PC-9 (cell line): ENCODE measurements at regions not wholly inside any gene's neighbourhood (a gene's known extent, or its start where the extent isn't known, plus 50 kb on each side); places are given as distances from the start of the nearest gene placed in this dataset.
A peak's percentile ranks its signal among the peaks of the same experiment; 100 is the strongest.

ENCODE experiments used
- BruUV-seq: library from RNA; stranded (reverse); fragments of 400-500 nt; replicated peaks from 2 replicates; lab custom pipeline; 2021; lab: Mats Ljungman, UMichigan
- CTCF ChIA-PET: fragments of 300-600 bp; sonication (Branson Sonifier 250); formaldehyde crosslinking; loops from one replicate; lab custom pipeline; 2022; ENCODE audit warnings: antibody characterized with exemption; lab: Charles Lee
- POLR2A ChIA-PET: fragments of 300-600 bp; sonication (Branson Sonifier 250); formaldehyde crosslinking; loops from one replicate; lab custom pipeline; 2022; ENCODE audit warnings: antibody characterized with exemption; ENCODE audit not compliant: unreplicated experiment; lab: Charles Lee
- DNase-seq, 2 experiments: peaks; one replicate each; pipeline versions ENCODE4 v3.0.0 to v3.0.0-alpha.2; 2015 to 2022; ENCODE audit warnings: mixed read lengths in 1 of 2
- H2AFZ ChIP-seq: fragments of 200-600 bp; sonication (generic); 2 replicates; pipeline ENCODE4 v1.8.1; 2017; ENCODE audit warnings: antibody characterized with exemption
- H3F3A ChIP-seq: fragments of 200-600 bp; sonication (generic); 2 replicates; pipeline ENCODE4 v1.8.1; 2017; ENCODE audit warnings: antibody characterized with exemption, mild to moderate bottlenecking, low read depth; ENCODE audit not compliant: insufficient read depth
- H3K27ac ChIP-seq: fragments of 200-600 bp; sonication (generic); 2 replicates; pipeline ENCODE4 v1.6.1; 2016; ENCODE audit warnings: mixed run types
- H3K27me3 ChIP-seq: fragments of 200-600 bp; sonication (generic); 2 replicates; pipeline ENCODE4 v1.6.1; 2016; ENCODE audit warnings: low read depth, mixed run types; ENCODE audit not compliant: insufficient read depth
- H3K36me3 ChIP-seq: fragments of 200-600 bp; sonication (generic); 2 replicates; pipeline ENCODE4 v1.6.1; 2016; ENCODE audit warnings: low read depth, mixed run types
- H3K4me1 ChIP-seq: fragments of 200-600 bp; sonication (generic); replicated peaks from 2 replicates; pipeline ENCODE4 v1.6.1; 2016; ENCODE audit warnings: mixed run types; ENCODE audit not compliant: insufficient read depth
- H3K4me2 ChIP-seq: fragments of 200-600 bp; sonication (generic); 2 replicates; pipeline ENCODE4 v1.6.1; 2017; ENCODE audit warnings: mixed run types
- H3K4me3 ChIP-seq: fragments of 200-600 bp; sonication (generic); 2 replicates; pipeline ENCODE4 v1.6.1; 2016; ENCODE audit warnings: mixed run types
- H3K79me2 ChIP-seq: fragments of 200-600 bp; sonication (generic); 2 replicates; pipeline ENCODE4 v1.6.1; 2017; ENCODE audit warnings: low read depth, mixed run types
- H3K9me2 ChIP-seq: fragments of 200-600 bp; sonication (generic); 2 replicates; pipeline ENCODE4 v1.8.1; 2017; ENCODE audit warnings: mild to moderate bottlenecking; ENCODE audit not compliant: insufficient read depth
- H3K9me3 ChIP-seq: fragments of 200-600 bp; sonication (generic); 2 replicates; pipeline ENCODE4 v1.8.1; 2016; ENCODE audit warnings: low read depth; ENCODE audit not compliant: insufficient read depth
- H4K20me1 ChIP-seq: fragments of 200-600 bp; sonication (generic); 2 replicates; pipeline ENCODE4 v1.8.1; 2017; ENCODE audit not compliant: insufficient read depth
- CTCF ChIP-seq: fragments of 200-600 bp; sonication (generic); conservative IDR thresholded peaks from 2 replicates; pipeline ENCODE4 v1.6.1; 2017; ENCODE audit warnings: mixed run types, antibody characterized with exemption, mild to moderate bottlenecking, moderate library complexity
- EZH2 ChIP-seq: fragments of 200-600 bp; sonication (generic); IDR thresholded peaks from 2 replicates; pipeline ENCODE4 v1.8.0; 2017; ENCODE audit warnings: antibody characterized with exemption, low read depth
- intact Hi-C: fragments of 100-400 bp; cut with micrococcal nuclease; formaldehyde crosslinking; loops from one replicate; pipeline ENCODE4 v1.10.0; 2022; ENCODE audit not compliant: unreplicated experiment

GRCh38 chr21:27761623-27762022 lies 794.7 kb upstream of the ADAMTS5 start:
- CTCF ChIA-PET = no interaction called here
- no peak for TF ChIP-seq EZH2
- no peak for TF ChIP-seq CTCF
- H3K4me3 ChIP-seq = no peak overlapping the region
- no peaks in the 10 kb centered on the region for H3K9me3 ChIP-seq
- BruUV-seq = no TSS peak
- H2AFZ ChIP-seq = no peak overlapping the region
- intact Hi-C loops = no loop called here
- H3K27me3 ChIP-seq = no peaks in the 10 kb centered on the region
- no peak for DNase-seq
- H3F3A ChIP-seq = no peaks in the 10 kb centered on the region
- H3K36me3 ChIP-seq = no peaks in the 10 kb centered on the region
- no peaks in the 10 kb centered on the region for H3K9me2 ChIP-seq
- H3K4me1 ChIP-seq = no peaks in the 10 kb centered on the region
- H3K27ac ChIP-seq = no peak overlapping the region
- POLR2A ChIA-PET = no interaction called here
- no peak overlapping the region for H3K4me2 ChIP-seq
- no peaks in the 10 kb centered on the region for H3K79me2 ChIP-seq
- no peaks in the 10 kb centered on the region for H4K20me1 ChIP-seq

- BruUV-seq = no TSS peak
- H3F3A ChIP-seq = no peaks in the 10 kb centered on the region
- intact Hi-C loops = loop anchor here (1.0 to 5.0 kb wide), 3 partner anchors 287 to 985 kb away; no protein-coding TSS in a partner anchor
- H3K27me3 ChIP-seq = no peaks in the 10 kb centered on the region
- H3K36me3 ChIP-seq = no peaks in the 10 kb centered on the region
- H2AFZ ChIP-seq = no peak overlapping the region
- POLR2A ChIA-PET = no interaction called here
- CTCF ChIA-PET = interaction anchor here (0.7 kb wide), 1 partner anchor 259 kb away, joined by 3 read pairs; no protein-coding TSS in a partner anchor
- H3K4me2 ChIP-seq = no peak overlapping the region
- no peak overlapping the region for H3K27ac ChIP-seq
- no peaks in the 10 kb centered on the region for H4K20me1 ChIP-seq
- DNase-seq = no peak
- no peaks in the 10 kb centered on the region for H3K9me2 ChIP-seq
- no peaks in the 10 kb centered on the region for H3K4me1 ChIP-seq
- H3K9me3 ChIP-seq = no peaks in the 10 kb centered on the region
- no peaks in the 10 kb centered on the region for H3K79me2 ChIP-seq
- H3K4me3 ChIP-seq = no peak overlapping the region
- TF ChIP-seq CTCF (no peak), EZH2 (no peak)
Observed at GRCh38 chr21:27759820-27760219, 792.9 kb upstream of the ADAMTS5 start.

- Histone ChIP-seq H2AFZ (no peak overlapping the region), H3K27ac (no peak overlapping the region), H3K36me3 (no peaks in the 10 kb centered on the region), H3K27me3 (no peaks in the 10 kb centered on the region), H3K4me1 (no peaks in the 10 kb centered on the region), H3K4me3 (no peak overlapping the region), H3K4me2 (no peak overlapping the region), H3K9me3 (no peaks in the 10 kb centered on the region), H3F3A (no peaks in the 10 kb centered on the region), H4K20me1 (no peaks in the 10 kb centered on the region), H3K9me2 (no peaks in the 10 kb centered on the region), H3K79me2 (no peaks in the 10 kb centered on the region)
- DNase-seq = peak in 1 of 2 experiments; percentile 27
- TF ChIP-seq CTCF (peak; percentile 40; the same call in 1 of the 2 replicates), EZH2 (no peak)
- intact Hi-C loops = loop anchor here (1.0 to 5.0 kb wide), 3 partner anchors 288 to 986 kb away; no protein-coding TSS in a partner anchor
- ChIA-PET CTCF (interaction anchor here (0.7 kb wide), 2 partner anchors 260 to 990 kb away, joined by 3 read pairs; no protein-coding TSS in a partner anchor), POLR2A (no interaction called here)
- BruUV-seq = no TSS peak
Observed at GRCh38 chr21:27759091-27759659, 792.3 kb upstream of the ADAMTS5 start.
